LNCAP (cell line): ENCODE measurements at regions not wholly inside any gene's neighbourhood (a gene's known extent, or its start where the extent isn't known, plus 50 kb on each side); places are given as distances from the start of the nearest gene placed in this dataset.

Source experiments
- TF ChIP-seq, protein P1 (sequence below): fragments of 450-650 bp; IDR thresholded peaks from 2 replicates; pipeline ENCODE4 v1.5.1; 2017; ENCODE audit warnings: mild to moderate bottlenecking

DNA sequence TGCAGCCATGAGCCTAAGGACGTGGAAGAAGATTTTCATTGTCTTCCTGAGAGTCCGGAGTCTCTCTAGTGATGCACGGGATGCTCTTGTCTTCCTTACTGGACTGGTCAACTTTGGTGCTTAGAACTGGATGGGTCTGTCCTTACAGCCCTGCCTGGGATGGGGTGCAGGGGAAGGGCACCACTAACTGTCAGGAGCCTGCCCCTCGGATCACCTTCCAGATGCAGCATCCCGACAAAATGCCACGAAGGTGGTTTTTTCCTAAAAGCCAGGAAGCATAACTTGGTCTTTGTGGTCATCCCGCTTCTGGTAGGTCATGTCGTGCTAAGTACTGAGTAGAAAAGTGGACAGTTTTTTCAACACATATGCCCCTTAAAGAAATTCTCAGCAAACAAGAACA, 207.4 kb upstream of the TWIST2 start:
- TF ChIP-seq, protein P1, sequence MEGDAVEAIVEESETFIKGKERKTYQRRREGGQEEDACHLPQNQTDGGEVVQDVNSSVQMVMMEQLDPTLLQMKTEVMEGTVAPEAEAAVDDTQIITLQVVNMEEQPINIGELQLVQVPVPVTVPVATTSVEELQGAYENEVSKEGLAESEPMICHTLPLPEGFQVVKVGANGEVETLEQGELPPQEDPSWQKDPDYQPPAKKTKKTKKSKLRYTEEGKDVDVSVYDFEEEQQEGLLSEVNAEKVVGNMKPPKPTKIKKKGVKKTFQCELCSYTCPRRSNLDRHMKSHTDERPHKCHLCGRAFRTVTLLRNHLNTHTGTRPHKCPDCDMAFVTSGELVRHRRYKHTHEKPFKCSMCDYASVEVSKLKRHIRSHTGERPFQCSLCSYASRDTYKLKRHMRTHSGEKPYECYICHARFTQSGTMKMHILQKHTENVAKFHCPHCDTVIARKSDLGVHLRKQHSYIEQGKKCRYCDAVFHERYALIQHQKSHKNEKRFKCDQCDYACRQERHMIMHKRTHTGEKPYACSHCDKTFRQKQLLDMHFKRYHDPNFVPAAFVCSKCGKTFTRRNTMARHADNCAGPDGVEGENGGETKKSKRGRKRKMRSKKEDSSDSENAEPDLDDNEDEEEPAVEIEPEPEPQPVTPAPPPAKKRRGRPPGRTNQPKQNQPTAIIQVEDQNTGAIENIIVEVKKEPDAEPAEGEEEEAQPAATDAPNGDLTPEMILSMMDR = no peak

DNA sequence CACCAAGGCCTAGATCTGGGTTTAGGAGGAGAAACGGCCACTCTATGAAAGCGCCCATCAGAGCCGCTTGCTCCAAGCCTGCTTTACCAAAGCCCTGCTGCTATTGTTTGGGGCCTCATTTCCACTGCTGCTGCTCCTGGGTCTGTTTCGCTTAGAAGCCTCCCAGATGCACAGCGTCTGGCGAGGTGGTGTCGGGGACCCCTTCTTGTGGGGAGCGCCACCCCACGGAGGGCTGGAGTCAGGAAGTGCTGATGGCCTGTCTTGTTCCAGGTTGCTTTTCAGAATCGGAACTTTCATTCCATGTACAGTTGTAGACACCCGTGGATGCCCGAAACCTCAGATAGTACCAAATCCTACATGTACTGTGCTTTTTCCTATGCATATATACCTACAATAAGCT, 204.9 kb upstream of the TWIST2 start:
- TF ChIP-seq, protein P1 = no peak

DNA sequence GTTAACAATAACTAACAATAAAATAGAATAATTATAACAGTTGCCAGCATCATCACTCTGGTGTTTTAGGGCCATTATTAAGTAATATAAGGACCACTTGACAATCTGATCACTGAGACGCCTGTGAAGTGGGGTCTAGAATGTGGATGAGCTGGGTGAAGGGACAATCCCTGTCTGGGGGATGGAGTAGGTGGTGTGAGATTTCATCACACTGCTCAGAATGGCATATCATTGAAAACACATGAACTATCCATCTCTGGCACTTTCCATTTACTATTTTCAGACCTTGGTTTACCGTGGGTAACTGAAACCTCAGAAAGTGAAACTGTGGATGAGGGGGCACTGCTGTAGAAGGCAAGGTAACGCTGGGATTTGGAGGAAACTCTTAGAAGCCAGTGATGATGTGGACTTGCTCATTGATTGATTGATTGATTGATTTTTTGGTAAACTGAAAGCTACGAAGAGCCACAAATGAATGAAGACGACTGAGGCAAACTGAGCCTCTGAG, 204.4 kb upstream of the TWIST2 start:
- TF ChIP-seq, protein P1 = no peak

DNA sequence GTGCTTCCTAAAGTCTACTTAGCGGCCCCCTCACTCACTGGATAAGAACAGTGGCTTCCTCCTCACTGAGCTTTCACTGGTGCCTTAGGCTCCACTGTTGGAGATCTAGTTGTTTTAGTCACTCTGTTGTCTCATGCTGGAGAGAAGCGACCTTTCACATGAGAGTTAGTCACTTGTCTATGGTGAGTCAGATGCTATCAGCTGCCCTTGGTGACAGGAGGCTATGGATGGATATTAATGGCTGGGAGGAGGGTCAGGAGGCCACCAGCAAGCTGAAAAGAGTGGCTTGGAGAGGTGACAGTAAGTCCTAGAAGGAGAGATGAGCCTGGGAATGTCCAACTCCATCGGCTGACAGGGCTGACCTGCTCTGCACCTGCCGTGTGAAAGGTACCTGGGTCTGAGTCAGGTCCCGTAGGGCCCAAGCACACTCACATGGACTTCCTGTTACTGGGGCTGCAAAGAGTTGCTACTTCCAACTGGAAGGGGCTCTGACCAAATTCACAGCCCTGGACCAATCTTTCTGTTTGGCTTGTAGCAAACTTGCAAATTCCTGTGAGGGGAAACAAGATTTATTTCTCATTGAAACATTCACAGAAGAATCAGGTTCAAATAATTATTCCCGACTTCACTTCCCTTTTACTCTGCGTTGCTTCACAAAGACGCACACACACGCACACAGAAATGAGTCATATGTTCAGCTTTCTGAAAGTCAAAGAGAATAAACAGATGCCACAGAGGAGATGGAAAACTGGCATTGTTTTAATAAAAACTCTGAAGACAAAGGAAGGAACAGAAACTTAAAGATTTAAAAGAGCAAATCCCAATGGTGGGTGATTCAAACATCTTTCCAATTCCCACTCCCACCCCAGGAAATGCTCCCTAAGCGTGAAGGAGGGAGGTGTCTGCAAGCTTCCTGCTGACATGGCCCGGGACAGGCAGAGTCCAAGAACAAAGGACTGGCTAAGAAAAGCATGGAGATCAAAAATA, 203.5 kb upstream of the TWIST2 start:
- TF ChIP-seq, protein P1 = no peak

DNA sequence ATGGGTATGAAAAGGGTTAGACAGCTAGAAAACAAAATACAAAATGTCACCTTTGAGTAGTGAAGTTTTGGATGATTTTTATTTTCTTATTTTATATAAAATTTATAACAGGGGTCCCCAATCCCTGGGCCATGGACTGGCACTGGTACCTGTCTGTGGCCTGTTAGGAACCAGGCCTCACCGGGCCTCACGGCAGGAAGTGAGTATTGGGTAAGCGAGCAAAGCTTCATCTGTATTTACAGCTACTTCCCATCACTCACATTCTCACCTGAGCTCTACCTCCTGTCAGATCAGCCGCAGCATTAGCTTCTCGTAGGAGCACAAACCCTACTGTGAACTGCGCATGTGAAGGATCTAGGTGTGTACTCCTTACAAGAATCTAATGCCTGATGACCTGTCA, 202.8 kb upstream of the TWIST2 start:
- TF ChIP-seq, protein P1 = no peak

DNA sequence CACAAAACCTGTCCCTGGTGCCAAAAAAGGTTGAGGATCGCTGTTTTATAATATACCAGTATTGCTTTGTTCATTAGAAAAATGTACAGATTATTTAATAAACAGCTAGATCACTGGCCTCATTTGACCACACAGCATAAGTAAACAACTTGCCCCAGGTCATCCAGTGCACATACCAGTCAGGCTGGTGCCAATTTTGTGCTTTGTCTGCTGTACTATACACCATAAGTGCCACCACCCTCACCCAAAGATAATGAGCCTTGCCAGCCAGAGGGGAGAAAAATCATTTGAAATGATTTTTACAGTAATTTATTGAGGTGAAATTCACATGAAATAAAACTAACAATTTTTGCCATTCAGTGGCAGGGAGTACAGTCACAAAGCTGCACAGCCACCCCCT, 202.2 kb upstream of the TWIST2 start:
- TF ChIP-seq, protein P1 = no peak

DNA sequence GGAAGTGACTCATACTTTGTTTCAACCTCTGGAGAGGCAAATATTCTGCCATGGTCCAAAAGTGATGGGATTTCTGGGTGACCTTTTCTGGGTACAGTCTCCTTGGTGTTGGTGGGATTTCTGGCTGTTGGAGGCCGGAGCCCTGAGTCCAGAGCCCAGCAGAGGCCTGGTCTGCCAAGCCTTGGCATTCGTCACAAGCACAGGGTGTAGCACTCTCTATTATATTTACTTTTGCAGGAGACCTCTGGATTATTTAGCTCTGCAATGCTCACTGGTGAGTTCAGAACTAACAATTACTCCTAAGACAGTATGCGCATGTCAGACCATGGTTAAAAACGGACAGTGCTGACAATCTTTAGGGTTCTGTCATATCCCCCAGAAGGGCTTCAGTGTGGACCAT, 201.6 kb upstream of the TWIST2 start:
- TF ChIP-seq, protein P1 = no peak
